Activated B cell treated with CpG ODN at 0.5 μM for 24 hours (primary cell): ENCODE measurements at regions not wholly inside any gene's neighbourhood (a gene's known extent, or its start where the extent isn't known, plus 50 kb on each side); places are given as distances from the start of the nearest gene placed in this dataset.

Experiments
- ATAC-seq: fragments of 200-7000 bp; cut with Tn5 transposase; one replicate; pipeline ENCODE4 v1.10.0; 2021; ENCODE audit warnings: low read depth, mild to moderate bottlenecking, moderate library complexity
- CTCF ChIA-PET: fragments of 350-600 bp; sonication (Branson Sonifier 250); formaldehyde crosslinking; loops from one replicate; lab custom pipeline; 2021; ENCODE audit warnings: antibody characterized with exemption; lab: Charles Lee
- POLR2A ChIA-PET: fragments of 350-600 bp; sonication (Branson Sonifier 250); formaldehyde crosslinking; loops from one replicate; lab custom pipeline; 2021; ENCODE audit warnings: antibody characterized with exemption; lab: Charles Lee
- DNase-seq: peaks from one replicate; pipeline ENCODE4 v3.0.0; 2022
- H3K27ac Mint-ChIP-seq: one replicate; pipeline ENCODE4 v1.8.0; 2020; ENCODE audit warnings: mixed read lengths
- H3K27me3 Mint-ChIP-seq: one replicate; pipeline ENCODE4 v1.8.0; 2021; ENCODE audit warnings: mixed read lengths
- H3K36me3 Mint-ChIP-seq: one replicate; pipeline ENCODE4 v1.8.0; 2021; ENCODE audit warnings: low read depth, mixed read lengths
- H3K4me1 Mint-ChIP-seq: one replicate; pipeline ENCODE4 v1.8.0; 2021; ENCODE audit warnings: mixed read lengths
- H3K4me3 Mint-ChIP-seq: one replicate; pipeline ENCODE4 v1.8.0; 2020; ENCODE audit warnings: mild to moderate bottlenecking, mixed read lengths
- H3K9me3 Mint-ChIP-seq: one replicate; pipeline ENCODE4 v1.8.0; 2020; ENCODE audit warnings: mixed read lengths
- intact Hi-C: fragments of 100-400 bp; cut with micrococcal nuclease; formaldehyde crosslinking; loops from one replicate; pipeline ENCODE4 v1.15.1; 2024
- TF ChIP-seq, protein P1 (sequence below): fragments of 200-600 bp; IDR thresholded peaks from one replicate; pipeline ENCODE4 v1.8.0; 2022; ENCODE audit warnings: antibody characterized with exemption, mild to moderate bottlenecking

DNA sequence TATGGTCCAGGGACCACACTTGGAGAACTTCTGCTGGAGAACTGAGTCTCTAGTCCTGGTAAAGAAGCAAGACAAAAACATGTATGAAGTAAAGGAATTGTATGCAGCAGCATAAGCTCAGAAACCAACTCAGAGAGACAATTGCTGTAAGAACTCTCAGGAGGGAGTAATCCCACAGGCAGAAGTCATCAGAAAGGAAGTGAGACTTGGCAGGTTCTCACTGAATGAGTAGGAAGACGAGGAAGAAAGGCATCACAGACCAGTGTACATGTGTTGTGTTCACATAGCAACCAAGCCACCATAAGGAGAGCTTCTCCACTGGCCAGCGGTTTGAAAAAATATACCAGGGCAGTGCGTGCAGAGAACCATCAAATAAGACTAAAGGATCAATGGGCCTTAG, 57.9 kb upstream of the FST start:
- TF ChIP-seq, protein P1, sequence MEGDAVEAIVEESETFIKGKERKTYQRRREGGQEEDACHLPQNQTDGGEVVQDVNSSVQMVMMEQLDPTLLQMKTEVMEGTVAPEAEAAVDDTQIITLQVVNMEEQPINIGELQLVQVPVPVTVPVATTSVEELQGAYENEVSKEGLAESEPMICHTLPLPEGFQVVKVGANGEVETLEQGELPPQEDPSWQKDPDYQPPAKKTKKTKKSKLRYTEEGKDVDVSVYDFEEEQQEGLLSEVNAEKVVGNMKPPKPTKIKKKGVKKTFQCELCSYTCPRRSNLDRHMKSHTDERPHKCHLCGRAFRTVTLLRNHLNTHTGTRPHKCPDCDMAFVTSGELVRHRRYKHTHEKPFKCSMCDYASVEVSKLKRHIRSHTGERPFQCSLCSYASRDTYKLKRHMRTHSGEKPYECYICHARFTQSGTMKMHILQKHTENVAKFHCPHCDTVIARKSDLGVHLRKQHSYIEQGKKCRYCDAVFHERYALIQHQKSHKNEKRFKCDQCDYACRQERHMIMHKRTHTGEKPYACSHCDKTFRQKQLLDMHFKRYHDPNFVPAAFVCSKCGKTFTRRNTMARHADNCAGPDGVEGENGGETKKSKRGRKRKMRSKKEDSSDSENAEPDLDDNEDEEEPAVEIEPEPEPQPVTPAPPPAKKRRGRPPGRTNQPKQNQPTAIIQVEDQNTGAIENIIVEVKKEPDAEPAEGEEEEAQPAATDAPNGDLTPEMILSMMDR, result no peak
- intact Hi-C loops, result no loop called here

DNA sequence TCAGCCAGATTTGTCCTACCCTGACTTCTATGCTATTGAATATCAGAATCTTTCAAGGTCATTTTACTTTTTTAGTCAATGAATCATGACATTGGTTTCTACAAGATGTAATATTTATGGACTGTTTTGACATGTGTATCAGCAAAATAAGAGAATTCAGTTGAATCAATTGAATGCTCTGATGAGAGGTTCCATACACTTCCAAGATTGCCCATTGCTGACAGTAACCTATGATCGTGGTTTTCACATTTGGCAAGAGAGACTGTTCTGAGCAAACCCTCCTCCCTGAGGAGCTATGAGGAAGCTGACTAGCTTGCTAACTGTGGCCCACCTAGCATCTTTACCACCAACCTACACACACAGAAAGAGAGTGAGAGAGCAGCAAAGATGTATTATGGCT, 56.7 kb upstream of the FST start:
- H3K4me3 Mint-ChIP-seq, result no peak overlapping the region
- no peak for ATAC-seq
- intact Hi-C loops, result no loop called here
- TF ChIP-seq, protein P1, result no peak
- no peak overlapping the region for H3K27ac Mint-ChIP-seq
- no peaks in the 10 kb centered on the region for H3K9me3 Mint-ChIP-seq
- no peaks in the 10 kb centered on the region for H3K4me1 Mint-ChIP-seq
- H3K27me3 Mint-ChIP-seq, result peaks cover 2% of the 10 kb centered on the region
- DNase-seq, result no peak
- H3K36me3 Mint-ChIP-seq, result no peaks in the 10 kb centered on the region
- CTCF ChIA-PET, result no interaction called here
- POLR2A ChIA-PET, result no interaction called here

More for the DNA sequence above, 57.9 kb upstream of the FST start:
- DNase-seq (no peak), ATAC-seq (no peak)
- POLR2A ChIA-PET, result no interaction called here
- CTCF ChIA-PET, result no interaction called here
- no peak overlapping the region for H3K4me3 Mint-ChIP-seq
- H3K36me3 Mint-ChIP-seq, result no peaks in the 10 kb centered on the region
- H3K9me3 Mint-ChIP-seq, result no peaks in the 10 kb centered on the region
- no peak overlapping the region for H3K27ac Mint-ChIP-seq
- peaks cover 2% of the 10 kb centered on the region for H3K27me3 Mint-ChIP-seq
- no peaks in the 10 kb centered on the region for H3K4me1 Mint-ChIP-seq

DNA sequence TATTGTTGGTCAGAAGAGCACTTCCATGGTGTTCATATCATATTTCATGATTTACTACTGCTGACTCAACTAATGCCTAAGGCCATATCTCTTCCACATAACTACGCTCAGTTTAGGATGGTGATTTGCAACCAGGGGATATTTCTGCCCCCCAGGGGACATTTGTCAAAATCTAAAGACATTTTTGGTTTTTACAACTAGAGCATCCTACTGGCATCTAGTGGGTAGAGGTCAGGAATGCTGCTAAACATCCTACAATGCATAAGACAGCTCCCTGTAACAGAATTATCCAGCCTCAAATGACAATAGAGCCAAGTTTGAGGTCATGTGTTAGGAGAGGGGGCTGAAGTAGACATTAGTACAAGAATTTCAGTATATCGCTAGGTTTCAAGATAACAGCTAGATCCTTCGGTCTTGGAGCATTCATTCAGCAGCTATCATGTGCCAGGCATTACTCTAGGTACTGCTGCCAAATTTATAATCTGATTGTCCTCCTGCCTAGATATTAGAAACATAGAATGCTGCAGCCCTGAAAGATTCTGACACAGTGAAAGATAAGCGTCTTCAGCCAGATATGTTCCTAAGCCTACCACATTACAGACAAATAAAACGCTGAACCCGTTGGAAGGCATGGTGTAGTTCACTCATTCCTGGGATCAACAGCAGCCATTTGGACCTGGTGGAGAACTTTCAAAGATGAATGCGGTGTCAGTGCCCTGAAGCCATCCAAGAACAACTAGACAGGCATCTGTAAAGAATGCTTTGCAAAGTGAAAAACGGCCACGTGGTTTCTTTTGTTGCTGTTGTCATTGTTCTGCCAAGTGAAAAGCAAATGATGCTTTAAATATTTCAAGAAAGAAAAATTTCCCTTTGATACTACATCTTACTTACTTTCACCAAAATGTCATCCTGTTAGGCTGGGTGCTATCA, 55.5 kb upstream of the FST start:
- Mint-ChIP-seq H3K4me3 (no peak overlapping the region), H3K9me3 (no peaks in the 10 kb centered on the region), H3K27ac (no peak overlapping the region), H3K36me3 (no peaks in the 10 kb centered on the region), H3K4me1 (no peaks in the 10 kb centered on the region), H3K27me3 (peaks cover 5% of the 10 kb centered on the region)
- TF ChIP-seq, protein P1, result no peak
- no peak for ATAC-seq
- intact Hi-C loops, result no loop called here
- ChIA-PET CTCF (no interaction called here), POLR2A (no interaction called here)
- no peak for DNase-seq

DNA sequence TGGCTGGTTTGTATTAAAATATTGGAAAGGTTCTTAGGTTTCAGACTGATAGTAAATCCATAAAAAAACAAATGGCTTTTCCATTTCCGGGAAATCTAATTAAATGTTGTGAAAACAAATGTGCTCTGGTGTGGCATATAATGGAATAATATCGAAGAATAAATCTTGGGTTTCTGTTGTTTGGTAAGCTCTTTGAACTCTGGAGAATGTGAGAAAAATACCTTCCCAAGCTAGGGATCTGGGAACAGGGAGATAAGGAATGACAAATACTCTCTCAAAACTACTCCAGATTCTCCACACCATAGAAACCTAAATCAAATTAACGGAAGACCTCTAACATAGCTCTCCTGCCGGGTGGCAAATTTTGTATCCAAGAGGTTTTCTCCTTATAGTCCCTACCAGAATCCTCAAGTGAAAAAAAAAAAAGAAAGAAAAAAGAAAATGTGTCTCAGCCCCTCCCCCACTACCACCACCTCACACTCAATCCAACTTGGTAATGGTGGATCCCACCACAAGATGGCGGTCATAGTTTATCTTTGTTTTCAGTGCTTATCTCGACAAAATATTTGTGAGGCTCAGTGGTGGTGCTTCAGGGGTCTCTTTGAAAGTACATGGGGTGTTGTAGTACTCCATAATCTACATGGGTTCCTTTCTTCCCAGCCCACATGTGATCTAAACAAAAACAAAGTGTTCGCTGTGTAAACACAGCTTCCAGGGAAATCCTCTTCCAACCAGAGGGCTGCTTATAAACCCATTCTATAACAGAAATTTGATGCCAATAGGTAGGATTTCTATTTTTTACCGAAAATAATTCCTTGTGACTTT, 54.5 kb upstream of the FST start:
- Mint-ChIP-seq H3K36me3 (no peaks in the 10 kb centered on the region), H3K4me3 (no peak overlapping the region), H3K27ac (no peak overlapping the region), H3K4me1 (no peaks in the 10 kb centered on the region), H3K27me3 (peaks cover 7% of the 10 kb centered on the region), H3K9me3 (no peaks in the 10 kb centered on the region)
- ATAC-seq, result no peak
- TF ChIP-seq, protein P1, result no peak
- ChIA-PET CTCF (no interaction called here), POLR2A (no interaction called here)
- intact Hi-C loops, result loop anchor here (2.0 kb wide), 1 partner anchor 803 kb away; no protein-coding TSS in a partner anchor
- DNase-seq, result no peak

DNA sequence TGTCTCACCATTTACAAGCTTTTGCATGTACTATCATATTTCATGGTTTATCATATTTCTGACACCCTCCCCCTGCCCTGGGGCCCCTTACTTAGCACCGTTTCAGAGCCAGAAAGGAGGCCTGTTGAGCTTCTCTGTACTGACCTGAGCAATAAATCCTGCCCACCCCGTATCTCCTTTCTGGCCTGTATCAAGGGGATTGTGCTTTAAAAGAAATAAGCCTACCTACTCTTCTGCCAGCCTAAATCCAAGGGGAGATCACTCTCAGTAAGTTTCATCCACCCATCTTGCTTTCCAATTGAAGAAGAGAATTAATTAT, 54.0 kb upstream of the FST start:
- CTCF ChIA-PET, result no interaction called here
- Mint-ChIP-seq H3K36me3 (no peaks in the 10 kb centered on the region), H3K27ac (no peak overlapping the region), H3K27me3 (peaks cover 7% of the 10 kb centered on the region), H3K4me1 (no peaks in the 10 kb centered on the region), H3K9me3 (no peaks in the 10 kb centered on the region), H3K4me3 (no peak overlapping the region)
- ATAC-seq, result no peak
- intact Hi-C loops, result loop anchor here (2.0 kb wide), 1 partner anchor 802 kb away; no protein-coding TSS in a partner anchor
- TF ChIP-seq, protein P1, result no peak
- DNase-seq, result no peak
- POLR2A ChIA-PET, result no interaction called here
